ENCODE measurements at regions not wholly inside any gene's neighbourhood (a gene's known extent, or its start where the extent isn't known, plus 50 kb on each side); places are given as distances from the start of the nearest gene placed in this dataset.

GRCh38 chr12:127304751-127305725 is 961.9 kb upstream of the TMEM132C start:
- TF ChIP-seq, protein P1, sequence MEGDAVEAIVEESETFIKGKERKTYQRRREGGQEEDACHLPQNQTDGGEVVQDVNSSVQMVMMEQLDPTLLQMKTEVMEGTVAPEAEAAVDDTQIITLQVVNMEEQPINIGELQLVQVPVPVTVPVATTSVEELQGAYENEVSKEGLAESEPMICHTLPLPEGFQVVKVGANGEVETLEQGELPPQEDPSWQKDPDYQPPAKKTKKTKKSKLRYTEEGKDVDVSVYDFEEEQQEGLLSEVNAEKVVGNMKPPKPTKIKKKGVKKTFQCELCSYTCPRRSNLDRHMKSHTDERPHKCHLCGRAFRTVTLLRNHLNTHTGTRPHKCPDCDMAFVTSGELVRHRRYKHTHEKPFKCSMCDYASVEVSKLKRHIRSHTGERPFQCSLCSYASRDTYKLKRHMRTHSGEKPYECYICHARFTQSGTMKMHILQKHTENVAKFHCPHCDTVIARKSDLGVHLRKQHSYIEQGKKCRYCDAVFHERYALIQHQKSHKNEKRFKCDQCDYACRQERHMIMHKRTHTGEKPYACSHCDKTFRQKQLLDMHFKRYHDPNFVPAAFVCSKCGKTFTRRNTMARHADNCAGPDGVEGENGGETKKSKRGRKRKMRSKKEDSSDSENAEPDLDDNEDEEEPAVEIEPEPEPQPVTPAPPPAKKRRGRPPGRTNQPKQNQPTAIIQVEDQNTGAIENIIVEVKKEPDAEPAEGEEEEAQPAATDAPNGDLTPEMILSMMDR (IDR thresholded peaks at IDR 0.05; ENCODE audit: insufficient read depth, low read depth, low read length), result no peak
- no peak overlapping the region for H3K4me3 ChIP-seq (ENCODE audit: low read depth, low read length)
- no peak for DNase-seq (ENCODE audit: low read depth)

GRCh38 chr12:127306604-127307215 is 960.3 kb upstream of the TMEM132C start:
- peak; percentile 6 for DNase-seq (ENCODE audit: low read depth)
- H3K4me3 ChIP-seq (ENCODE audit: low read depth, low read length), result no peak overlapping the region
- TF ChIP-seq, protein P1 (IDR thresholded peaks at IDR 0.05; ENCODE audit: insufficient read depth, low read depth, low read length), result no peak

GRCh38 chr12:127307528-127307927 is 959.4 kb upstream of the TMEM132C start:
- TF ChIP-seq, protein P1 (IDR thresholded peaks at IDR 0.05; ENCODE audit: insufficient read depth, low read depth, low read length), result no peak
- no peak for DNase-seq (ENCODE audit: low read depth)

DNA sequence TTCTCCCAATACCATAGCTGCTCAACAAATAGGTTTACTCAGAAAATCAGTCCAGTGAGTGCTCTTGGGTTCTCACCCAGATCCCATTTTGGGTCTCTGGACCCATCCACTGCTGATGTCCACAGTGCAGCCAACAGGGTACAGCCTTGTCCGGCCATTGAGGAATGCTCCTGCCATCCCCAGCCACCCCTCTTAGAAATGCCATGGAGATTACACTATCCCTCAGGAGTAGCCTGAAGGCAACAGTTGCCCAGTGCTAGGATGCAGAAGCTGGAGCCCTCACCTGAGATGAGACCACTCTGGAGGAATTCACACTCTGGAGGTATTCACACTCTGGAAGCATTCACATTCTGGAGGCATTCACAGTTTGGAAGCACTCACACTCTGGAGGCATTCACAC is 958.8 kb upstream of the TMEM132C start:
- DNase-seq (ENCODE audit: low read depth), result no peak
- TF ChIP-seq, protein P1 (IDR thresholded peaks at IDR 0.05; ENCODE audit: insufficient read depth, low read depth, low read length), result no peak
- no peak overlapping the region for H3K4me3 ChIP-seq (ENCODE audit: low read depth, low read length)

More at GRCh38 chr12:127307528-127307927, 959.4 kb upstream of the TMEM132C start:
- H3K4me3 ChIP-seq (ENCODE audit: low read depth, low read length), result no peak overlapping the region

- TF ChIP-seq, protein P1 (IDR thresholded peaks at IDR 0.05; ENCODE audit: insufficient read depth, low read depth, low read length), result no peak
- no peak for DNase-seq (ENCODE audit: low read depth)
- H3K4me3 ChIP-seq (ENCODE audit: low read depth, low read length), result no peak overlapping the region
Observed at GRCh38 chr12:127310548-127310947, 956.4 kb upstream of the TMEM132C start.

- no peak for DNase-seq (ENCODE audit: low read depth)
Observed at GRCh38 chr12:127311720-127312364, 955.1 kb upstream of the TMEM132C start.

More at GRCh38 chr12:127311720-127312364, 955.1 kb upstream of the TMEM132C start:
- no peak overlapping the region for H3K4me3 ChIP-seq (ENCODE audit: low read depth, low read length)
- TF ChIP-seq, protein P1 (IDR thresholded peaks at IDR 0.05; ENCODE audit: insufficient read depth, low read depth, low read length), result no peak
